ENCODE measurements at regions not wholly inside any gene's neighbourhood (a gene's known extent, or its start where the extent isn't known, plus 50 kb on each side); places are given as distances from the start of the nearest gene placed in this dataset.

- DNase-seq (ENCODE audit: low read depth) = no peak
Observed at GRCh38 chr14:49464885-49465284, 121.3 kb downstream of the RPS29 start.

GRCh38 chr14:49463146-49463545 is 123.0 kb downstream of the RPS29 start:
- DNase-seq (ENCODE audit: low read depth) = no peak

GRCh38 chr14:49461529-49462401 is 124.4 kb downstream of the RPS29 start:
- peak; percentile 5 for DNase-seq (ENCODE audit: low read depth)

- DNase-seq (ENCODE audit: low read depth) = no peak
Observed at GRCh38 chr14:49460662-49461061, 125.5 kb downstream of the RPS29 start.

DNA sequence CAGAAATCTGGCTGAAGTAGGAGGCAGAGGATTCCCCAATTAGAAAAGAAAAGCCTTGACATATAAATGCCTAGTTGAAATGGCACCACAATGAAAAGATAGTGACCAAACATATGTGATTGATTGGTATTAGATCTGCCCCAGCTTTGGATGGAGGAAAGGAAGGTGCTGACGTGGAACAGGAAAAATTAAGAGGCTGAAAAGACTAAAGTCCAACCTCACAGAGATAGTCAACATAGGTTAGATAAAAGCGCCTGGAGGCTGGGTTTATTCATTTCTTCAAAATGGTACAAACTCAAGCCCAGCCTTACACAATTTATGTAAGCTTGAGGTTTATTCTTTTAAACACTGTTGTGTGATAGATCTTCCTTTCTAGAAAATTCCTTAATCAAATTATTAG is 129.6 kb downstream of the RPS29 start:
- no peak for DNase-seq (ENCODE audit: low read depth)

DNA sequence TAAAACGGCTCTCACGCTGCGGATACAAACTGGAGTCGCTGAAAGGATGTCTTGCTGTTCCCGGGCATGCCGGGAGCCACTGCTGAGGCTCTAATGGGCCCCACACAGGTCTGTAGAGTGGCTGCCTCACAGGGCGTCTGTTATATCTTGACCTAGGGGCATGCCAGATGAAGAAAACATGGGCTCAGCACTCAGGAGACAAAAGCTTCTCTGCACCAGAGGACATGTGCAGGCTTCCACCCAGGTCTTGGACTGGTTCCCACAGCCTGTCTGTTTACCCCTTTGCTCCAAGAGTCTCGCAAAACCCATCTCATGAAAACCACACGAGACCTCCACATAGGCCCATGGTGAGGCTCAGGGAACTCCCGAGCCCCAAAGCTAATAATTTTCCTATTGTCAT is 134.2 kb downstream of the RPS29 start:
- no peak for DNase-seq (ENCODE audit: low read depth)

DNA sequence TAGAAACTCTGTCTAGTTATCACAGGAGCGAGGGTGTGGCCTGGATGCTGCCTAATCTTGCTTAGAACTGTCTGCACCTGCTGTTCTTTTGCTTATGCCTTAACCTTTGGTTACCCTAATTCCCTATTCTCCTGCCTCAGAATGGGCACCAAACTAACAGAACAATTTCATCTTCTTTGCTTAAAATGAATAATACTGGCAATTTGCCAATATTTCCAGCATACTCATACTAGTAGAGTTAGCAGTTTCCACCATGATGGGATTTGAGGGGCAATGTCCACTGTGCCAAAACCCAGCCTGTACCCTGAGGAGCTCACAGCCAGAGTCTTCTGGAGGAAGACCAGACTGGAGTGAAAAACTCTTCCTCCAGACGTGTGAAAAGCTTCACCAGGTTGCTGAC is 136.4 kb downstream of the RPS29 start:
- no peak for DNase-seq (ENCODE audit: low read depth)

DNA sequence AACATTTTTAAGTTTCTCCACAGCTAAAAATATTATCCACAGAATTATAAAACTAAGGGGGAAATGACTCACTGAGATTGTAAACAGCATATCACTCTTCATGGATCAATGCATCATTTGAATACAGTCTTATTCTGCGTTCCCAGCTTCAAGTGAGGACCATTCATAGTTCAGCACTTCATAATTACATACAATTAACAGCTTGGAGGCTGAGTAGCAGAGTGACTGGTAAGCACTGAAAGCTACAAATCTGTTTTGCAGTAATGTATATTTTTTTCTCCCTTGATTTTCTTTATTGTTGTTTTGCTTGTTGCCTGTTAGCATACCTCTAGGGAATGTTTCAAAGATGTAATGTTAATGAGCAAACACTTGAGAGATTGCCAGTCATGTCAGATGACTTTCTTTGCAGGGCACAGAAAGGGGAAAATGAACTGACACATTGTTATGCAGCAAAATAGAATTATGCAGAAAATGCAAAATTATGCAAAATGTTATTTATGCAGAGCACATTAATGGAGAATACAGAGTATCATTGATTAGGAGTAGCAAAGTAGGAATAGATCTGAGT is 138.6 kb downstream of the RPS29 start:
- DNase-seq (ENCODE audit: low read depth) = no peak

- DNase-seq (ENCODE audit: low read depth) = no peak
Observed at GRCh38 chr14:49446801-49447200, 139.4 kb downstream of the RPS29 start.

DNA sequence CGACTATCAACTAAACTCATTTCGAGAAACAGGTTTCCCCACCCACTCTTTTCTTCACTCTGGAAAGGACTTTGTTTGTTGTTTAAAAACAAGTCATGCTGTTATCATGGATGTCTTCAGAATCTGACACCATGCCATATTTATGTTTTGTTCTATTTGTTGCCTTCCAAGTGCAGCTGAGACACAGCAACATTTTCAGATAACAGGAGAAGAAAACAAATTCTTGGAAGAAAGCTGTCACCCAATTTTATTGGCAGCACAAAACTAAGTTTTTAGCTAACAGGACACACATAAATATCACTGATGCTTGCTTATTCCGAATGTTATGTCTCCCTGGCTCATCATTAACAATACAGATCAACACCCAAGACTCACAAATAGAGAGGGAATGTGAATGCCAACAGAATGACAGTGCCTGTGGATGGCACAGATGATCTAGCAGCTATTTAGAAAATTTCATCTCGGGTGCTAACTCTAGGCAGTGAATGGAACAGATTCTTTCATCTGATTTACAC is 147.9 kb downstream of the RPS29 start:
- DNase-seq (ENCODE audit: low read depth) = no peak

DNA sequence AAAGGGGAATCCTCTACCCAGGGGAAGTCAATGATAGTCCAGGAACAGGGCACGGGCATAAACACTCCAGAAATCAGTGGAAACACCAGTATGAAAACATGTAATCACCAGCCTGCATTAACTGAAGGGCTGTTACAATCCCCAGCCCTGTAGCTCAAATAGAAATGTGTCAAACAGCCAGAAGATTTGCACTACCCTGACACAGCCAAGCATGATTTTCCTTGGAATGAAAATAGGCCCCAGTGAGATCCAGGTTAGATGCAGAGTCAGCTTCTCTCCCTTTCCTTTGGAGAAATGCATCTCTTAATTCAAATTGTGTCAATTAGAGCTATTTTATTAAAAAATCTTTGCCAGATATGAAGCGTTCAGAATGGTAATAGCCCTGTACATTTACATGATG is 158.1 kb downstream of the RPS29 start:
- no peak for DNase-seq (ENCODE audit: low read depth)

- no peak for DNase-seq (ENCODE audit: low read depth)
Observed at GRCh38 chr14:49427117-49427516, 159.1 kb downstream of the RPS29 start.

DNA sequence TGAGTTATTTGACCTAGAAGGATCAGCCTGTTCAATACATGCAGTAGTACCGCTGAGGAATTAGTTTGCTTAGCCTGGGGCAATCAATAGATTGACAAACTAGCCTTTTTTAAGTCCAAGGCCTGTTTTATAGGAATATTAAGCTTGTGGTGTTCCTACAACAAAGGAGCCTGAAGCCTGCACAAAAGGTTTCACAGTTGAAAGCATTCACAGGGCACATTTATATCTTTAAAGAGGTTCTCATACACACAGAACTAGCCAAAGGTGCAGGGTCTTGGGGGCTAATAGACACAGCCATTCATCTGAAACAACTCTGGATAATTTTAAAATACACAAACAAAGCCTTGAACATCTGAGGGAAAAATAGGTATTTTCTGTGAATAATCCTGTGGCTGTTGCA is 160.3 kb downstream of the RPS29 start:
- DNase-seq (ENCODE audit: low read depth) = no peak

- no peak for DNase-seq (ENCODE audit: low read depth)
Observed at GRCh38 chr14:49424436-49425331, 161.5 kb downstream of the RPS29 start.

- no peak for DNase-seq (ENCODE audit: low read depth)
Observed at GRCh38 chr14:49420201-49420600, 166.0 kb downstream of the RPS29 start.

DNA sequence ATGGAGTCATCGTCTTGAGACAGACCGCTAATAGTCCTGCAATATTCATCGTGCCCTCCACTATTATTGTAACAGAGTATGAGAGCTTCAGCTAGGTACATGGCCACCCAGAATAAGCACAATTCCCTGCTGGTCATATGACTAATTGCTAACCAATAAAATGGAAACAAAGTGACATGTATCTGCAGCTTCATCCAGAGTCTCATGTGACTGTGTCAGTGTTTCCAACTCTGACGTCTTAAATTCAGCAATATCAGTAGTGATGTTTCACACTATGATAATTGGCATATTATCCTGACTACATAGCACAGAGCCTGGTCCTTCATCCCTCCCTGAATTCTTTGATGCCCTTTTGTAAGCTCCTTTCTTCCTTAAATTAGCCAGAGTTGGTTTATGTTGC is 167.4 kb downstream of the RPS29 start:
- no peak for DNase-seq (ENCODE audit: low read depth)

- no peak for DNase-seq (ENCODE audit: low read depth)
Observed at GRCh38 chr14:49417790-49418189, 168.4 kb downstream of the RPS29 start.

GRCh38 chr14:49408187-49408933 is 177.8 kb downstream of the RPS29 start:
- no peak for DNase-seq (ENCODE audit: low read depth)

- DNase-seq (ENCODE audit: low read depth) = no peak
Observed at GRCh38 chr14:49405291-49405690, 180.9 kb downstream of the RPS29 start.

GRCh38 chr14:49401373-49401772 is 184.8 kb downstream of the RPS29 start:
- no peak for DNase-seq (ENCODE audit: low read depth)

DNA sequence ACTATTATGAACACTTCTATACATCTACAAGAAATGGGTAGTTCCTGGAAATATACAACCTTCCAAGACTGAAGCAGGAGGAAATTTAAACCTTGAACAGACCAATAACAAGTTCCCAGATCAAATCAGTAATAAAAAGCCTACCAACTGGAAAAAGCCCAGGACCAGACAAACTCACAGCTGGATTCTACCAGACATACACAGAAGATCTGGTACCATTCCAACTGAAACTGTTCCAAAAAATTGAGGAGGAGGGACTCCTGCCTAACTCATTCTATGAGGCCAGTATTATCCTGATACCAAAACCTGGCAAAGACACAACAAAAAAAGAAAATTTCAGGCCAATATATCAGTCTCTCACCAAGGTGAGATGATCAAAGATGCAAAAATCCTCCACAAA is 189.4 kb downstream of the RPS29 start:
- no peak for DNase-seq (ENCODE audit: low read depth)

GRCh38 chr14:49381778-49382177 is 204.4 kb downstream of the RPS29 start:
- DNase-seq (ENCODE audit: low read depth) = no peak

Data from T-helper 22 cell (primary cell).